HS-27A (cell line): ENCODE measurements at regions not wholly inside any gene's neighbourhood (a gene's known extent, or its start where the extent isn't known, plus 50 kb on each side); places are given as distances from the start of the nearest gene placed in this dataset.
A peak's percentile ranks its signal among the peaks of the same experiment; 100 is the strongest.

Experiments used
- DNase-seq: peaks from one replicate; pipeline ENCODE4 v3.0.0-alpha.2; 2012; ENCODE audit warnings: low read depth, missing footprints

- DNase-seq, result no peak
Measured at GRCh38 chr2:150312271-150312670, 175.2 kb downstream of the RND3 start.

DNA sequence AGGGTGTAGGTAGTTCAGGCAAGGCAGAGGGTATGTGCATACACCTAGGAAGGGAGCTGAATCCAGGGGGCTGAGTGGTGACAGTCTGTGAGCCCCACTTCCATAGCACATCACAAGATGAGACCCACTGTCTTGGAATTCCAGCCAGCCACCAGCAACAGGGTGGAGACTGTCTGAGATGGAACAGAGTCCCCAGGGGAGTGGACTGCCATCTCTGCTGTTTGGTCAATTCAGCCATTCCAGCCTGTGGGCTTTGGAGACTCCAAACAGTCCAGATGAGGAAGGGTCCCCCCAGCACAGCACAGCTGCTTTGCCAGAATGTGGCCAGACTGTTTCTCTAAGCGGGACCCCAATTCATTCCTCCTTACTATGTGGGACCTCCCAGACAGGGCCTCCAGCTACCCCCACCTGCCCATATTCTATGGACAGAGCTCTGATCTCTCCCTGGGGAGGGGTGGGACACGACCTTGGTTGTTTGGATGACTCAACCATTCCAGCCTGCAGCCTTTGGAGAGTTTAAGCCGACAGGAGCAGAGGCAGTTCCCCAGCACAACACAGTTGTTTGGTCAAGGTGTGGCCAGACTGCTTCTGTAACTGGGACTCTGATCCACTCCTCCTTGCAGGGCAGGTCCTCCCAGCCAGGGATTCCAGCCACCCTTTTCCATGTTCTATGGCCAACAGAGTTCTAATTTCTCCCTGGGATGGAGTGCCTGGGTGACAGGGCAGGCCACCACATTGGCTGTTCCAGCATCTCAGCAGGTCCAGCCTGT lies 178.0 kb downstream of the RND3 start:
- DNase-seq, result no peak

DNA sequence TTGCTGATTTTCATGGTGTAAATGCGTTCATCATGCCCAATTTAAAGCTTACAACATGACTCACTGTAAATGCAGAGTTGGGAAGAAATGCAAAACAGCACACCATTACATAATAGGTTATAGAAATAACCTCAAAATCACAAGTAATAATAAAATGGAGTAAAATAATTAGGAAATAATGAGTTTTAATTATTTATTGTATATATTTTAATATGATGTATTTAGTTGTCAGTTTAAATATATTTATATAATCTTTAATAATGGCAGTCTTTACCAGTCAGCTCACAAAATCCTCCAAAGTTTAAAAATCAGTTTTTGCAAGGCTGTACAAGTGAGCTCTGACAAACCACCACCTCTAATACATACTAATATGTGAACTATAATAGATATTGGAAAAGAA lies 180.2 kb downstream of the RND3 start:
- no peak for DNase-seq

- no peak for DNase-seq
Measured at GRCh38 chr2:150303281-150303680, 184.2 kb downstream of the RND3 start.

GRCh38 chr2:150298571-150299305 lies 188.7 kb downstream of the RND3 start:
- no peak for DNase-seq

DNA sequence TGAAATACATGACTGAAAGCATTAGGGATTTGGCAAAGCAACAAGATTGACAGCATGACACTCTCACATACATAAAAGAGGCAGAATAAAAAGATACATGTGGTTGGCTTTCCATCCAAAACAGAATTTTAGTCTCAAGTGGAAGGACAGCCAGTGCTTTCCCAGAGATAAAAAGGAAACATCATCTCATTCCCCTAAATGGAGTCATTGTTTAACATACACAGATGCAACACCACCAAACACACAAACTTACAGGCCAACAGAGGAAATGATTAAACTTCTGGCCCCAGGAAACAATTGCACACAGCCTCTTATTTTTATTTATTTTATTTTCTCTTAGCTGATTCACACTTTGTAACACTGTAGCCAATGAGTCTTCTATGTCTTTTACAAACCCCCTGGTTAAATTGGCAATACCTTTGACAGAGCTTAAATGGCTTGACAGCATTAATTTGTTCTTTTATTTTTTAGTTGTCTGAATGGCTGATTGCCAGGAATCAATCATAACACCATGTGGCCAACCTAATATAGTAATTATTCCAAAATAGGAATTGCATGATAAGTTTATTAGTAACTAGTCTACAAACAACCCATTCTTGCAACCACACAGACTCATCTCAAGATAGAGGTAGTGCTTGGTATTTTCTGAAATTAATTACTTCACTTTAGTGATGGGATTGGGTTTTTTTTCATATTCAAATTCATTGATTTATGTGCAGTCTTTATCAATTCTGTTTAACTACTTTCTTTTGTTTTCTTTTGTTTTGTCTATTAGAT lies 190.5 kb downstream of the RND3 start:
- no peak for DNase-seq

- DNase-seq, result no peak
Measured at GRCh38 chr2:150295544-150295943, 191.9 kb downstream of the RND3 start.

- no peak for DNase-seq
Measured at GRCh38 chr2:150293771-150294170, 193.7 kb downstream of the RND3 start.

- no peak for DNase-seq
Measured at GRCh38 chr2:150292807-150293206, 194.7 kb downstream of the RND3 start.

GRCh38 chr2:150292192-150292591 lies 195.3 kb downstream of the RND3 start:
- DNase-seq, result no peak

DNA sequence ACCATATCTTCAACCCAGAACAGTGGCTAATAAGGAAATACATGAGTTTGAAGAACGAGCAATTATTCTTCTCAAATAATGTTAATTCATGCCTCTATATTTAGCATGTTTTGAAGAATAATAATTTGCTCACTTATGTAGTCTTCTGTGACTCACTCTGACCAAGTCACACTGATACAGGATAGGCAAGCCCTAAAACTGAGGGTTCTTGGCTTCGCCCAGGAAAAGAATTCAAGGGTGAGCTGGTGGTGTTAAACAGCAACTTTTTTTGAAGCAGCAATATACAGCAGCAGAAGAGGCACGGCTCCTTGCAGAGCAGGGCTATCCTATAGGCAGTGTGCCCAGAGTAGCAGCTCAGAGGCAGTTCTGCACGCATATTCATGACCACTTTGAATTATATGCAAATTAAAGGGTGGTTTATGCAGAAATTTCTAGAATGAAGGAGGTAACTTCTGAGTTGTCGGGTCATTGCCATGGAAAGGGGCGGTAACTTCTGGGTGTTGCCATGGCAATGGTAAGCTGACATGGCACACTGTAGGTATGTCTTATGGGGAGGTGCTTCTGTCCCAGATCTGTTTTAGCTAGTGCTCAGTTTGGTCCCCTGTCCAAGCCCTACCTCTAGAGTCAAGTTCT lies 200.6 kb downstream of the RND3 start:
- DNase-seq, result no peak

- no peak for DNase-seq
Measured at GRCh38 chr2:150284116-150284515, 203.4 kb downstream of the RND3 start.

DNA sequence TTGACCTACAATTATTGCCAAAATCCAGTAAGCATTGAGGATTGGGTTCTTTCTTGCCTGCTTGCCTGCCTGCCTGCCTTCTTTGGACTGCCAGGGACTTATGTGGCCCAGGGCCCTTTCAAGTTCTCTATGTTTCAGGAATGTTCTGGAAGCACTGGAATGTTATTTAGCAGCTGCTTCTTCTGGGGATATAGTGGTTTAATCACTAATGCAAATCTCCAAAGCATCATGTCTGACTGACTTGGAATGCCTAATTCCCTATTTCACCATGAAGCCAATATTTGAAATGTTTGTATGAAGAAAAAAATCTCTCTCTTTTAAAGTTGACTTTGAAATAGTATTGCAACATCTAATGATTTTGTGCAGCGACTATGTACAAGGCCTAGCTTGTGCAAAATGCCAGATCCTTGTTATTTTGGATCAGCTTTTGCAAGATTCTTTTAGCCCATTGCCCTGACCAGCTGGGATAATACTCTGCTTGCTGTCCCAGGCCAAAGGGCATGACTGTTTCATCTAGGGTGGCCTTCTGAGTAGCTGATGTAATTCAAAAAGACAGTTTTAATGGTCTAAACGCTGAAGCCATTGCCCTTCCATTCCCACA lies 204.6 kb downstream of the RND3 start:
- DNase-seq, result no peak

GRCh38 chr2:150282357-150282756 lies 205.1 kb downstream of the RND3 start:
- DNase-seq, result no peak

DNA sequence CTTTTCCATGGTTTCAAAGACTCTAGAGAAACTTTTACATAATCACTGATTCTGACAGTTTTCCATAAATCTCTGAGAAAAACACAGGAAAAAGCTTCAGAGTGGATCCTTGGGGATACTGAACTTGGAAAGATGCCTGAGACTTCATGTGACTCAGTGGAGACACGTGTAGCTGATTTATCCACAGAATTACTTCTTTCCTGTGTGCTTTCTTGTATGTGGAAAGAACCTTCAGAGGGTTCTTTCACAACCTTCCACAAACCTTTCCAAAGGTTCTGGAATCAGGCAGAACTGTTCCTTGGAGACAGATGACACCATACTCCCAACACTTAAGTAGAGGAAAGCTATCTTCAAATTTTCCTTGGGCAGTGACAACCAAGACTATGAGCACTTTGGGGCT lies 207.2 kb downstream of the RND3 start:
- no peak for DNase-seq

DNA sequence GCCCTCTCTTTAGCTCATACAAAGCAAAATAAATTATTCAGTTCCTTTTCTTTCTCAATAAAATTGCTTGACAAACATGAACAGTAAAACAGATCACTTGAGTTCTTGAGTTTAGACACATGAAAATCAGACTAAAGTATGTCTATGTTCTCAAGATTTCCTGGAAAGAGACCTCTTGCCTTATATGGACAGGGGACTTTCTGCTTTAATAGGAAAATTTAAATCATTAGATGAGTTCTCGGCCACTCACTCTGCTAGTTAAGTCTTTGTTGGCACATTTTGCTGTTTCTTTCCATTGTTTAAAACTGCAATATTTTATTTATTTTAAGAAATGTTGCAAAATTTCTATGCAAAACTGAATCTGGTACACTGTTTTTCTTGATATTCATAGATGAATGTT lies 207.8 kb downstream of the RND3 start:
- DNase-seq, result no peak

- DNase-seq, result no peak
Measured at GRCh38 chr2:150276737-150277136, 210.7 kb downstream of the RND3 start.

- no peak for DNase-seq
Measured at GRCh38 chr2:150274108-150274507, 213.4 kb downstream of the RND3 start.

- DNase-seq, result peak; percentile 54
Measured at GRCh38 chr2:150271952-150272802, 215.3 kb downstream of the RND3 start.

GRCh38 chr2:150267651-150268415 lies 219.6 kb downstream of the RND3 start:
- no peak for DNase-seq
